OCI-LY7 (cell line): ENCODE measurements at regions not wholly inside any gene's neighbourhood (a gene's known extent, or its start where the extent isn't known, plus 50 kb on each side); places are given as distances from the start of the nearest gene placed in this dataset.

ENCODE experiments used
- CTCF ChIP-seq: fragments of 200-600 bp; sonication (generic); conservative IDR thresholded peaks from 2 replicates; pipeline ENCODE4 v1.5.1; 2014; ENCODE audit warnings: mild to moderate bottlenecking, antibody characterized with exemption, low read length, moderate library complexity, mixed read lengths
- EZH2phosphoT487 ChIP-seq: fragments of 200-600 bp; sonication (generic); IDR thresholded peaks from 2 replicates; pipeline ENCODE4 v1.6.1; 2018; ENCODE audit warnings: low read depth, borderline replicate concordance, mild to moderate bottlenecking, mixed run types, antibody characterized with exemption, low read length, moderate library complexity, mixed read lengths

- TF ChIP-seq CTCF (no peak), EZH2phosphoT487 (no peak)
Observed at GRCh38 chr4:159526172-159526571, 423.3 kb downstream of the RAPGEF2 start.
